Esophagus squamous epithelium (tissue), 4 donors: ENCODE measurements at regions not wholly inside any gene's neighbourhood (a gene's known extent, or its start where the extent isn't known, plus 50 kb on each side); places are given as distances from the start of the nearest gene placed in this dataset.

Source experiments
- CTCF ChIP-seq, 6 experiments: fragments of 450-650 bp in 4 of 6; fragments of 200-600 bp in 2 of 6; sonication (generic) in 2 of 6; IDR thresholded peaks; one replicate each; pipeline ENCODE4 v1.5.1; 2016 to 2019; ENCODE audit warnings: antibody characterized with exemption in 6 of 6, mild to moderate bottlenecking in 4 of 6, moderate library complexity in 4 of 6
- POLR2A ChIP-seq, 4 donors: fragments of 450-650 bp; IDR thresholded peaks; one replicate each; pipeline ENCODE4 v1.6.1; 2017; ENCODE audit warnings: antibody characterized with exemption in 4 of 4, mild to moderate bottlenecking in 4 of 4, moderate library complexity in 3 of 4

GRCh38 chr4:125732632-125733031, 417.9 kb downstream of the FAT4 start:
- TF ChIP-seq CTCF (IDR thresholded peaks at IDR 0.05) (no peak), POLR2A (IDR thresholded peaks at IDR 0.05) (no peak)
